Panc1 (cell line): ENCODE measurements at regions not wholly inside any gene's neighbourhood (a gene's known extent, or its start where the extent isn't known, plus 50 kb on each side); places are given as distances from the start of the nearest gene placed in this dataset.

Experiments used
- ATAC-seq: fragments of 200-7000 bp; cut with Tn5 transposase; 2 replicates; pipeline ENCODE4 v1.9.1; 2020; ENCODE audit warnings: mild to moderate bottlenecking, moderate library complexity
- BruUV-seq: library from RNA; stranded (reverse); fragments of 400-500 nt; replicated peaks from 2 replicates; lab custom pipeline; 2021; lab: Mats Ljungman, UMichigan
- CTCF ChIA-PET: fragments of 300-600 bp; sonication (Branson Sonifier 250); formaldehyde crosslinking; loops from one replicate; lab custom pipeline; 2022; ENCODE audit warnings: antibody characterized with exemption; lab: Charles Lee
- POLR2A ChIA-PET: fragments of 300-600 bp; sonication (Branson Sonifier 250); formaldehyde crosslinking; loops from one replicate; lab custom pipeline; 2022; ENCODE audit warnings: antibody characterized with exemption; lab: Charles Lee
- DNase-seq: peaks from one replicate; pipeline ENCODE4 v3.0.0-alpha.2; 2010; ENCODE audit warnings: low read depth, low spot score
- H3K27ac ChIP-seq: 2 replicates; pipeline ENCODE4 v1.5.1; 2011; ENCODE audit warnings: mild to moderate bottlenecking, low read length, inconsistent platforms
- H3K27me3 ChIP-seq: fragments of 200-500 bp; sonication (Bioruptor generic); 2 replicates; pipeline ENCODE4 v1.6.0; 2014; ENCODE audit warnings: low read length, inconsistent platforms; ENCODE audit not compliant: control insufficient read depth, insufficient read depth
- H3K36me3 ChIP-seq: fragments of 200-500 bp; sonication (Bioruptor generic); 2 replicates; pipeline ENCODE4 v1.5.1; 2014; ENCODE audit warnings: inconsistent platforms, mild to moderate bottlenecking, low read length, moderate library complexity; ENCODE audit not compliant: control insufficient read depth, insufficient read depth
- H3K4me1 ChIP-seq: 2 replicates; pipeline ENCODE4 v1.5.1; 2011; ENCODE audit warnings: inconsistent platforms, mild to moderate bottlenecking, low read length, moderate library complexity; ENCODE audit not compliant: control insufficient read depth, insufficient read depth
- H3K4me3 ChIP-seq, 2 experiments: 2 replicates each; pipeline ENCODE4 v1.5.1; 2011 to 2012; ENCODE audit warnings: low read depth in 2 of 2, low read length in 2 of 2, mild to moderate bottlenecking in 2 of 2, inconsistent platforms in 1 of 2, moderate library complexity in 1 of 2
- H3K9me3 ChIP-seq: fragments of 200-500 bp; sonication (Bioruptor generic); 2 replicates; pipeline ENCODE4 v1.5.1; 2014; ENCODE audit warnings: low read depth, mild to moderate bottlenecking, inconsistent platforms, low read length, moderate library complexity; ENCODE audit not compliant: control insufficient read depth, insufficient read depth
- CTCF ChIP-seq: fragments of 450-650 bp; IDR thresholded peaks from 2 replicates; pipeline ENCODE4 v1.5.1; 2017; ENCODE audit warnings: mild to moderate bottlenecking
- POLR2AphosphoS5 ChIP-seq: IDR thresholded peaks from 2 replicates; pipeline ENCODE4 v1.6.1; 2012; ENCODE audit warnings: mild to moderate bottlenecking, low read depth, low read length, moderate library complexity
- REST ChIP-seq, 2 experiments: IDR thresholded peaks; 2 replicates each; pipeline ENCODE4 v1.6.1; 2011 to 2012; ENCODE audit warnings: low read depth in 2 of 2, control low read depth in 1 of 2, low read length in 1 of 2, mild to moderate bottlenecking in 1 of 2, moderate library complexity in 1 of 2; ENCODE audit not compliant: insufficient read depth in 1 of 2
- SIN3A ChIP-seq: IDR thresholded peaks from 2 replicates; pipeline ENCODE4 v1.6.1; 2012; ENCODE audit warnings: low read depth, mild to moderate bottlenecking, low read length, moderate library complexity, borderline replicate concordance; ENCODE audit not compliant: insufficient read depth
- TCF7L2 ChIP-seq: IDR thresholded peaks from 2 replicates; pipeline ENCODE4 v1.6.1; 2011; ENCODE audit warnings: mild to moderate bottlenecking, low read depth, low read length, inconsistent platforms
- in situ Hi-C: cut with HindIII; loops from 2 replicates; pipeline ENCODE4 v1.10.0; 2016; ENCODE audit warnings: low sequenced_read_pairs, low pct_unique_long_range_greater_than_20kb
- intact Hi-C: fragments of 100-400 bp; cut with micrococcal nuclease; formaldehyde crosslinking; loops from one replicate; pipeline ENCODE4 v1.10.0; 2022; ENCODE audit not compliant: unreplicated experiment

DNA sequence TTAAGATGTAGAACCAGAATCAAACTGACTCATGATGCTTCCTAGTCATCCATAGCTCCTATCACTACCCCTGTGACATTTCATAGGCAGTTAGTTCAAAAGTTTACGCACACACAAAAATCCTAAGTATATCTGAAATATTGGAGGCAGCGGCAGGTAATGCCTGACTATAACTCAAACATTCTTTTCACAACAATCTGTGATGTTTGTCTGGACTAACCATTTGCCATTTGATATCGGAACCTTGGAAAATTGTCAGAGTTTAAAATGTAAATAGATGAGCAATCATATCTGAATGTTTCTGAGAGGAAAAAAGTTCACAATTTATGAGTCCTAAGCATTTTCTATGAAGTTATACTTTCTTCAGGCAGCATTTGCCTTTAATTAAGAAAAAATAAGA lies 1078.2 kb downstream of the EPHA7 start:
- intact Hi-C loops (no loop called here), in situ Hi-C loops (no loop called here)
- no peak for TF ChIP-seq REST (IDR thresholded peaks at IDR 0.05; ENCODE audit: insufficient read depth in 1 of 2, low read depth in 2 of 2, low read length in 1 of 2)
- TF ChIP-seq POLR2AphosphoS5, result no peak
- no peak for TF ChIP-seq SIN3A
- no peak for TF ChIP-seq TCF7L2
- TF ChIP-seq CTCF, result no peak
- no TSS peak for BruUV-seq
- no peak for ATAC-seq
- Histone ChIP-seq H3K4me1 (no peaks in the 10 kb centered on the region), H3K36me3 (no peaks in the 10 kb centered on the region), H3K4me3 (no peak overlapping the region), H3K9me3 (no peaks in the 10 kb centered on the region), H3K27ac (no peak overlapping the region), H3K27me3 (no peaks in the 10 kb centered on the region)
- ChIA-PET POLR2A (no interaction called here), CTCF (no interaction called here)
- DNase-seq, result no peak

- no peaks in the 10 kb centered on the region for H3K9me3 ChIP-seq
- H3K36me3 ChIP-seq, result no peaks in the 10 kb centered on the region
- no peaks in the 10 kb centered on the region for H3K4me1 ChIP-seq
- DNase-seq (no peak), ATAC-seq (no peak)
- no peak overlapping the region for H3K4me3 ChIP-seq
- no TSS peak for BruUV-seq
- no peak overlapping the region for H3K27ac ChIP-seq
- CTCF ChIA-PET, result no interaction called here
- intact Hi-C loops (no loop called here), in situ Hi-C loops (no loop called here)
- H3K27me3 ChIP-seq, result no peaks in the 10 kb centered on the region
- POLR2A ChIA-PET, result no interaction called here
- TF ChIP-seq SIN3A (no peak), REST (IDR thresholded peaks at IDR 0.05; ENCODE audit: insufficient read depth in 1 of 2, low read depth in 2 of 2, low read length in 1 of 2) (no peak), TCF7L2 (no peak), POLR2AphosphoS5 (no peak), CTCF (no peak)
Observed at GRCh38 chr6:92339936-92340640, 1079.3 kb downstream of the EPHA7 start.
